Cardiac muscle cell (in vitro differentiated cells and primary cell): ENCODE measurements at regions not wholly inside any gene's neighbourhood (a gene's known extent, or its start where the extent isn't known, plus 50 kb on each side); places are given as distances from the start of the nearest gene placed in this dataset.

ENCODE experiments used
- DNase-seq, 2 donors: peaks; one replicate each; pipeline versions ENCODE4 v3.0.0 to v3.0.0-alpha.2; 2010 to 2017; ENCODE audit warnings: low read depth in 1 of 2, low spot score in 1 of 2
- H3K27ac ChIP-seq: fragments of 200-600 bp; sonication (generic); 2 replicates; pipeline ENCODE4 v1.5.1; 2016
- H3K27me3 ChIP-seq: fragments of 200-600 bp; sonication (generic); 2 replicates; pipeline ENCODE4 v1.6.0; 2016; ENCODE audit warnings: control low read depth
- H3K36me3 ChIP-seq: fragments of 200-600 bp; sonication (generic); 2 replicates; pipeline ENCODE4 v1.5.1; 2016; ENCODE audit warnings: control low read depth
- H3K4me1 ChIP-seq: fragments of 200-600 bp; sonication (generic); 2 replicates; pipeline ENCODE4 v1.8.1; 2017; ENCODE audit warnings: low read depth, mild to moderate bottlenecking, mixed run types
- H3K4me3 ChIP-seq: fragments of 200-600 bp; sonication (generic); 2 replicates; pipeline ENCODE4 v1.5.1; 2016; ENCODE audit warnings: mild to moderate bottlenecking
- H3K9me3 ChIP-seq: fragments of 200-600 bp; sonication (generic); 2 replicates; pipeline ENCODE4 v1.5.1; 2017; ENCODE audit warnings: low read depth, mild to moderate bottlenecking, control low read depth
- CTCF ChIP-seq: IDR thresholded peaks from 2 replicates; pipeline ENCODE4 v1.5.1; 2012; ENCODE audit warnings: low read depth, mild to moderate bottlenecking, low read length

GRCh38 chr3:147744967-147745366 is 335.8 kb downstream of the ZIC1 start:
- Histone ChIP-seq H3K4me3 (no peak overlapping the region), H3K27me3 (no peaks in the 10 kb centered on the region), H3K9me3 (no peaks in the 10 kb centered on the region), H3K36me3 (no peaks in the 10 kb centered on the region), H3K27ac (no peak overlapping the region), H3K4me1 (peaks cover 7% of the 10 kb centered on the region)
- TF ChIP-seq CTCF = no peak
- peak in 1 of 2 donors; percentile 11 for DNase-seq

- TF ChIP-seq CTCF = no peak
- peaks cover 9% of the 10 kb centered on the region for H3K4me1 ChIP-seq
- no peak overlapping the region for H3K27ac ChIP-seq
These were observed 346.1 kb downstream of the ZIC1 start for GRCh38 chr3:147755310-147755709.

GRCh38 chr3:147756476-147756875 is 347.3 kb downstream of the ZIC1 start:
- no peaks in the 10 kb centered on the region for H3K36me3 ChIP-seq
- peaks cover 21% of the 10 kb centered on the region for H3K4me1 ChIP-seq
- H3K9me3 ChIP-seq = no peaks in the 10 kb centered on the region
- TF ChIP-seq CTCF = no peak
- DNase-seq = no peak
- H3K27ac ChIP-seq = no peak overlapping the region
- no peak overlapping the region for H3K4me3 ChIP-seq
- no peaks in the 10 kb centered on the region for H3K27me3 ChIP-seq

More at GRCh38 chr3:147755310-147755709, 346.1 kb downstream of the ZIC1 start:
- Histone ChIP-seq H3K9me3 (no peaks in the 10 kb centered on the region), H3K36me3 (no peaks in the 10 kb centered on the region), H3K4me3 (no peak overlapping the region), H3K27me3 (no peaks in the 10 kb centered on the region)
- no peak for DNase-seq

GRCh38 chr3:147757866-147758265 is 348.7 kb downstream of the ZIC1 start:
- peaks cover 22% of the 10 kb centered on the region for H3K4me1 ChIP-seq
- no peaks in the 10 kb centered on the region for H3K9me3 ChIP-seq
- no peaks in the 10 kb centered on the region for H3K27me3 ChIP-seq
- no peaks in the 10 kb centered on the region for H3K36me3 ChIP-seq
- no peak overlapping the region for H3K27ac ChIP-seq
- DNase-seq = no peak
- no peak for TF ChIP-seq CTCF
- H3K4me3 ChIP-seq = no peak overlapping the region

GRCh38 chr3:147758771-147759170 is 349.6 kb downstream of the ZIC1 start:
- H3K9me3 ChIP-seq = no peaks in the 10 kb centered on the region
- H3K27ac ChIP-seq = no peak overlapping the region
- H3K4me1 ChIP-seq = peaks cover 22% of the 10 kb centered on the region
- H3K4me3 ChIP-seq = no peak overlapping the region
- no peaks in the 10 kb centered on the region for H3K36me3 ChIP-seq
- no peaks in the 10 kb centered on the region for H3K27me3 ChIP-seq
- no peak for TF ChIP-seq CTCF
- no peak for DNase-seq

GRCh38 chr3:147760085-147760484 is 350.9 kb downstream of the ZIC1 start:
- Histone ChIP-seq H3K4me1 (peaks cover 22% of the 10 kb centered on the region), H3K27me3 (no peaks in the 10 kb centered on the region), H3K9me3 (no peaks in the 10 kb centered on the region), H3K4me3 (no peak overlapping the region), H3K27ac (no peak overlapping the region), H3K36me3 (no peaks in the 10 kb centered on the region)
- TF ChIP-seq CTCF = no peak
- no peak for DNase-seq
